ENCODE measurements at regions not wholly inside any gene's neighbourhood (a gene's known extent, or its start where the extent isn't known, plus 50 kb on each side); places are given as distances from the start of the nearest gene placed in this dataset.

DNA sequence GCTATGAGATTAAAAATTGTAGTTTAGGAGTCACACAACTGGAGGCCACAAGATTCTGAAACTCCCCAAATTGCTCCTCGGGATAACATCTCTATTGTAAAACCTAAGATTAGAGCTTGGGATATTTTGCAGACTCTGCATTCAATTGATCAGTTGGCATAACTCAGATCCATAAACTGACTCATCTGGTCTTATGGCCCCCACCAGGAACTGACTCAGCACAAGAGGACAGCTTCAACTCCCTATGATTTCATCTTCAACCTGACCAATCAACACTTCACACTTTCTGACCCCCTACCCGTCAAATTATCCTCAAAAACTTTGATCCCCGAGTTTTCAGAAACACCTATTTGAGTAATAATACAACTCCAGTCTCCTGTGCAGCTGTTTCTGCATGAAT, 257.3 kb downstream of the HAO1 start:
- intact Hi-C loops (cut with micrococcal nuclease), result no loop called here
- Mint-ChIP-seq H3K4me3 (no peak overlapping the region), H3K27me3 (ENCODE audit: low read depth) (no peaks in the 10 kb centered on the region), H3K9me3 (peaks cover 3% of the 10 kb centered on the region), H3K36me3 (ENCODE audit: low read depth) (no peaks in the 10 kb centered on the region), H3K27ac (no peak overlapping the region), H3K4me1 (ENCODE audit: low read depth) (no peaks in the 10 kb centered on the region)
- no peak for DNase-seq
- CTCF ChIA-PET, result no interaction called here

GRCh38 chr20:7687065-7687464, 253.2 kb downstream of the HAO1 start:
- no peak for DNase-seq
- Mint-ChIP-seq H3K4me3 (no peak overlapping the region), H3K36me3 (ENCODE audit: low read depth) (no peaks in the 10 kb centered on the region), H3K27ac (no peak overlapping the region), H3K9me3 (peaks cover 7% of the 10 kb centered on the region), H3K27me3 (ENCODE audit: low read depth) (no peaks in the 10 kb centered on the region), H3K4me1 (ENCODE audit: low read depth) (no peaks in the 10 kb centered on the region)
- CTCF ChIA-PET, result no interaction called here
- intact Hi-C loops (cut with micrococcal nuclease), result no loop called here

DNA sequence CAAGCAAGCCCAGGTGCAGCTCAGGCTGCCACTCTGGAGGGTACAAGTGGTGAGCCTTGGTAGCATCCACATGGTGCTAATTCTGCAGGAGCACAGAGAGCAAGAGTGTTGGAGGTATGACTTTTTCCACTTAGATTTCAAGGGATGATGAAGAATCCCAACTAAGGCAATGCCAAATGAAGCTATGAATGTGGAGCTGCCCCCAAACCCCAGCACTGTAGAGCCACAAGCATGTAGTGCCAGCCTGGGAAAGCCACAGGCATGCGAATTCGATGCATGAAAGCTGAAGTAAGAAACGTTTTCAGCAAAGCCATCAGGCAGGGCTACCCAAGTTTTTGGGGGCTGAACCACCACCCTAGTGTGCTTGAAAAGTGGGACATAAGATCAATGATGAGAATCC, 251.1 kb downstream of the HAO1 start:
- intact Hi-C loops (cut with micrococcal nuclease), result no loop called here
- CTCF ChIA-PET, result no interaction called here
- Mint-ChIP-seq H3K27me3 (ENCODE audit: low read depth) (no peaks in the 10 kb centered on the region), H3K4me3 (no peak overlapping the region), H3K36me3 (ENCODE audit: low read depth) (no peaks in the 10 kb centered on the region), H3K27ac (no peak overlapping the region), H3K9me3 (peaks cover 4% of the 10 kb centered on the region), H3K4me1 (ENCODE audit: low read depth) (no peaks in the 10 kb centered on the region)
- DNase-seq, result no peak

DNA sequence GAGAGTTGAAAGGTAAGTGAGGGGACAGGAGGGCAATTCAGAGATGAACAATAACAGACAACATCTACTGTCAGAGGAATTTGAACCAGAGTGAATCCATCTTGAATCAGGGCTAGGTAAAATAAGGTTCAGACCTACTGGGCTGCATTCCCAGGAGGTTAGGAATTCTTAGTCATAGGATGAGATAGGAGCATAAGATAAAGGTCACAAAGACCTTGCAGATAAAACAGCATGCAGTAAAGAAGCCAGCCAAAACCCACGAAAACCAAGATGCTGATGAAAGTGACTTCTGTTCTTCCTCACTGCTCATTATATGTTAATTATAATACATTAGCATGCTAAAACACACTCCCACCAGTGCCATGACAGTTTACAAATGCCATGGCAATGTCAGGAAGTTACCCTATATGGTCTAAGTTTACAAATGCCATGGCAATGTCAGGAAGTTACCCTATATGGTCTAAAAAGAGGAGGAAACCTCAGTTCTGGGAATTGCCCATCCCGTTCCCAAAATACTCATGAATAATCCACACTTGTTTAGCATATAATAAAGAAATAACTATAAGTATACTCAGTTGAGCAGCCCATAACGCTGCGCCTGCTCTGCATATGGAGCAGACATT, 248.5 kb downstream of the HAO1 start:
- CTCF ChIA-PET, result no interaction called here
- DNase-seq, result no peak
- Mint-ChIP-seq H3K36me3 (ENCODE audit: low read depth) (no peaks in the 10 kb centered on the region), H3K27ac (no peak overlapping the region), H3K4me3 (no peak overlapping the region), H3K27me3 (ENCODE audit: low read depth) (no peaks in the 10 kb centered on the region), H3K9me3 (peaks cover 5% of the 10 kb centered on the region), H3K4me1 (ENCODE audit: low read depth) (no peaks in the 10 kb centered on the region)
- intact Hi-C loops (cut with micrococcal nuclease), result no loop called here

DNA sequence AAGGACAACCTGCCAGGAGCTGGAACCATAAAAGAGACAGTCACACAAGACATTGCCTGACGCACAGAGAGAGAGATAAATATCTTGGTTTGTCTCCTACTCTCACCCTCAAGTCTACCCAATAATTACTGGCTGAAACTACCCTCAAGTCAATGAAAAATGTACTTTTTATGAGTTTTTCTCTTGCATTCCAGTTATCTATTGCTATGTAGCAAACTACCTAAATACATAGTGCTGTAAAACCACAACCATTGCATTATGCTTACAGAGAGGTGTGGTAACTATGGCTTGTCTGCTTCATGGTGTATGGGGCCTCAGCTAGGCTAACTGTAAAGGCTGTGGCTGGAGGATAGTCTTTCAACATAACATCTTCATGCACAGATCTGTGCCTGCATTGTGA, 247.8 kb downstream of the HAO1 start:
- H3K4me1 Mint-ChIP-seq (ENCODE audit: low read depth), result no peaks in the 10 kb centered on the region
- no peak overlapping the region for H3K27ac Mint-ChIP-seq
- intact Hi-C loops (cut with micrococcal nuclease), result no loop called here
- H3K9me3 Mint-ChIP-seq, result peaks cover 6% of the 10 kb centered on the region
- no peak for DNase-seq
- CTCF ChIA-PET, result no interaction called here
- H3K4me3 Mint-ChIP-seq, result no peak overlapping the region
- H3K36me3 Mint-ChIP-seq (ENCODE audit: low read depth), result no peaks in the 10 kb centered on the region
- H3K27me3 Mint-ChIP-seq (ENCODE audit: low read depth), result no peaks in the 10 kb centered on the region

DNA sequence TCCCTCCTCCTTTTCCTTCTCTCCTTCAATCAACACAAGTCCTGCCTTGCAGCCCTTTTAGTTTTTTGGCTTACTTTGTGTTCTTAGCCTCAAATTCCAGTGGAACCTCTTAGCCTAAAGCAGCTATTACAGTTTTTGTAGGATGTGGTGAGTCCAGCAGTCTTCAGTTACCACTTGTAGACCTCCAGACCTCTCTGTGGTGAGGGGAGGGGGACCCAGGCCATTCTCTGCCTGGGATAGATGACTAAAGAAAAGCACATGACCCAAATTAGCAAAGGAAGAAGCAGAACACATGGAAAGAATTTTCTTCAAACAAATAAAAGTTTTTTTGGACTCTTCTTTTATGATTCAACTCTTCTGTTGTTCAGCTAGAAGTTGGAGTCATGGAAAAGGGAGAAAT, 246.5 kb downstream of the HAO1 start:
- H3K27ac Mint-ChIP-seq, result no peak overlapping the region
- no peaks in the 10 kb centered on the region for H3K27me3 Mint-ChIP-seq (ENCODE audit: low read depth)
- intact Hi-C loops (cut with micrococcal nuclease), result no loop called here

DNA sequence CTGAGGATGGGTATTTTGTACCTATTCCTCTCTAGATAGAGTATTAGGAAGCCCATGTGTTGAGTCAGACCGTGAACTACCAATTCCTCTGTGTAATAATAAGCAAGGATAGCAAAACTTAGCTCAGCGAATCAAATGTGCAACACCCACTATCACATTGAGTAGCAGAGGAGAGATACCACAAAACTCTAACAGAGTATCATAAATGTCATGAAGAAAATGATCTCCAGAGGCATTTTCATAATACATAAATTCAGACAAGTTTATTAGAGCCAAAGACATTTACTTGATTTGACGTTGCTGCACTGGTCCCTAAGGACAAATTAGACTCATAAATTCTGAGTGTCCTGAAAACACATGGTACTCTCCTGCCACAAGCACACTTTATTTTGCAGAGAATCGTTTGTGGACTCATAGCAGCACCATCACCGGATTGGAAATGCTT, 245.2 kb downstream of the HAO1 start:
- Mint-ChIP-seq H3K27ac (no peak overlapping the region), H3K9me3 (peaks cover 7% of the 10 kb centered on the region), H3K27me3 (ENCODE audit: low read depth) (no peaks in the 10 kb centered on the region), H3K4me3 (no peak overlapping the region), H3K36me3 (ENCODE audit: low read depth) (no peaks in the 10 kb centered on the region), H3K4me1 (ENCODE audit: low read depth) (no peaks in the 10 kb centered on the region)
- no peak for DNase-seq
- intact Hi-C loops (cut with micrococcal nuclease), result no loop called here
- CTCF ChIA-PET, result no interaction called here

More for the DNA sequence above, 246.5 kb downstream of the HAO1 start:
- Mint-ChIP-seq H3K9me3 (peaks cover 6% of the 10 kb centered on the region), H3K36me3 (ENCODE audit: low read depth) (no peaks in the 10 kb centered on the region), H3K4me3 (no peak overlapping the region), H3K4me1 (ENCODE audit: low read depth) (no peaks in the 10 kb centered on the region)
- DNase-seq, result no peak
- CTCF ChIA-PET, result interaction anchor here (0.6 kb wide), 1 partner anchor 227 kb away, joined by 3 read pairs; no protein-coding TSS in a partner anchor

DNA sequence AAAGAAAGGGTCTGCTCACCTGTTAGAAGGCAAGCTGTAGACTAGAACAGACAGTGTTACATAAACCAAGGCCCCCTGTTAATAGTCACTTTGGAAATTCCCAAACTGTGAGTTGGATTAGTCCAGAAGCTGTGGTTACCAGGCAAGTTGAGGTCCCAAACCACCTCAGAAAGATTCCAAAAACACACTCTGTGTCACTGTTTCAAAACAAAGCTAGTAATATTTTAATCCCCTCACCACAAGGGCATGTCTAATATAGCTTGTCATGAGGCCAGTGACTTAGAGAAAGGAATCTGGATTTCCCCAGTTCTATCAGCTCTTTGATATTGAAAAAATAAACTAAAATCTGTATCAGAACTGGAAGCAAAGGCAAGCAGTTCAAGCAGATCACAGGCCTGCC, 244.6 kb downstream of the HAO1 start:
- H3K4me1 Mint-ChIP-seq (ENCODE audit: low read depth), result no peaks in the 10 kb centered on the region
- H3K9me3 Mint-ChIP-seq, result peaks cover 9% of the 10 kb centered on the region
- no peak overlapping the region for H3K27ac Mint-ChIP-seq
- H3K4me3 Mint-ChIP-seq, result no peak overlapping the region
- H3K27me3 Mint-ChIP-seq (ENCODE audit: low read depth), result no peaks in the 10 kb centered on the region
- CTCF ChIA-PET, result no interaction called here
- intact Hi-C loops (cut with micrococcal nuclease), result no loop called here
- H3K36me3 Mint-ChIP-seq (ENCODE audit: low read depth), result no peaks in the 10 kb centered on the region
- DNase-seq, result no peak

DNA sequence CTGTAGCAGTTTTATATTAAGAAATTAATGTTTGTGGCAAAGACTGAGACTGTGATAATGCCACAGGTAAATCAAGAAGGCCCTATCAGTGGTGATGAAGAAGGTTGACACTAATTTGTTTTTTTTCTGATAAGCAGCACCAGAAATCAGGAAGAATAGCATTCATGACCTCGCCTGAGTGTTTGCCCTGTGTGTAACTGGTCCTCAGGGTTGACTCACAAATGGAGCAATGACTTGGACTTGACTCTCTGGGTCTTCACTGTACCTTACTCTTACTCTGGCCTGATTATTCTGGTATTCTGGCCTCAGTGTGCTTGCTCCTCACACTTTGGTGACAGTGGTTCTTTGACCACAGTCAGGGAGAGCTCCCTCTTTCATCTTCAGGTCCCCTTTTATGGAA, 243.9 kb downstream of the HAO1 start:
- no peak for DNase-seq
- CTCF ChIA-PET, result no interaction called here
- Mint-ChIP-seq H3K4me3 (no peak overlapping the region), H3K36me3 (ENCODE audit: low read depth) (no peaks in the 10 kb centered on the region), H3K4me1 (ENCODE audit: low read depth) (no peaks in the 10 kb centered on the region), H3K27ac (no peak overlapping the region), H3K9me3 (peaks cover 11% of the 10 kb centered on the region), H3K27me3 (ENCODE audit: low read depth) (no peaks in the 10 kb centered on the region)
- intact Hi-C loops (cut with micrococcal nuclease), result no loop called here

DNA sequence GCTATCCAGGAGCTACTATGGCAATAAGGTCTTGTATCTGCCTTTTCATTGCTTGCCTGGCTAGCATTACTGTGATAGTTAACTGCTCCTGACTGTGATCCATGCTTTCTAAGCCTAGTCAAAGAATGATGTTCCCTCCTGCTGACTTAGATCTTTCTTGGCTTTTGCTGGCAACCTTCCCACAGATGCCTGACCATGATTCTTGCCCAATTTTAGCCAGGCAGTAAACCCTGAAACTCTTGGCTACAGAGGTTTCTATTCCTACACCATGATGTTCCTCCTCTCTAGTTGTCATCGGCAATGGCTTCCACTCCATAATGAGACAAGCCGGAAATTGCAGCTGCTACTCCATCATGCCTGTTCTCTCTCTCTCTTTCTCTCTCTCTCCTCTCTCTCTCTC, 238.1 kb downstream of the HAO1 start:
- Mint-ChIP-seq H3K9me3 (peaks cover 8% of the 10 kb centered on the region), H3K4me3 (no peak overlapping the region), H3K4me1 (ENCODE audit: low read depth) (no peaks in the 10 kb centered on the region), H3K27me3 (ENCODE audit: low read depth) (no peaks in the 10 kb centered on the region), H3K27ac (no peak overlapping the region), H3K36me3 (ENCODE audit: low read depth) (no peaks in the 10 kb centered on the region)
- intact Hi-C loops (cut with micrococcal nuclease), result no loop called here
- CTCF ChIA-PET, result no interaction called here
- no peak for DNase-seq

GRCh38 chr20:7703551-7703961, 236.7 kb downstream of the HAO1 start:
- H3K27me3 Mint-ChIP-seq (ENCODE audit: low read depth), result no peaks in the 10 kb centered on the region
- no peak for DNase-seq
- CTCF ChIA-PET, result interaction anchor here (0.6 kb wide), 1 partner anchor 1173 kb away, joined by 3 read pairs; no protein-coding TSS in a partner anchor
- intact Hi-C loops (cut with micrococcal nuclease), result no loop called here
- H3K9me3 Mint-ChIP-seq, result peaks cover 8% of the 10 kb centered on the region
- no peaks in the 10 kb centered on the region for H3K36me3 Mint-ChIP-seq (ENCODE audit: low read depth)
- no peak overlapping the region for H3K27ac Mint-ChIP-seq
- no peaks in the 10 kb centered on the region for H3K4me1 Mint-ChIP-seq (ENCODE audit: low read depth)
- no peak overlapping the region for H3K4me3 Mint-ChIP-seq

- peaks cover 8% of the 10 kb centered on the region for H3K9me3 Mint-ChIP-seq
- no peaks in the 10 kb centered on the region for H3K27me3 Mint-ChIP-seq (ENCODE audit: low read depth)
- no peak overlapping the region for H3K4me3 Mint-ChIP-seq
These were observed 236.3 kb downstream of the HAO1 start for GRCh38 chr20:7703996-7704395.

GRCh38 chr20:7708112-7708511, 232.1 kb downstream of the HAO1 start:
- Mint-ChIP-seq H3K27me3 (ENCODE audit: low read depth) (no peaks in the 10 kb centered on the region), H3K9me3 (no peaks in the 10 kb centered on the region), H3K36me3 (ENCODE audit: low read depth) (no peaks in the 10 kb centered on the region), H3K4me3 (no peak overlapping the region), H3K4me1 (ENCODE audit: low read depth) (no peaks in the 10 kb centered on the region), H3K27ac (no peak overlapping the region)
- no peak for DNase-seq
- CTCF ChIA-PET, result no interaction called here
- intact Hi-C loops (cut with micrococcal nuclease), result no loop called here

More at GRCh38 chr20:7703996-7704395, 236.3 kb downstream of the HAO1 start:
- CTCF ChIA-PET, result interaction anchor here (0.6 kb wide), 1 partner anchor 1173 kb away, joined by 3 read pairs; no protein-coding TSS in a partner anchor
- intact Hi-C loops (cut with micrococcal nuclease), result no loop called here
- no peak for DNase-seq
- Mint-ChIP-seq H3K36me3 (ENCODE audit: low read depth) (no peaks in the 10 kb centered on the region), H3K27ac (no peak overlapping the region), H3K4me1 (ENCODE audit: low read depth) (no peaks in the 10 kb centered on the region)
